GM19023 (cell line): ENCODE measurements at regions not wholly inside any gene's neighbourhood (a gene's known extent, or its start where the extent isn't known, plus 50 kb on each side); places are given as distances from the start of the nearest gene placed in this dataset.

ENCODE experiments used
- ATAC-seq: cut with Tn5 transposase; IDR thresholded peaks from one replicate; pipeline ENCODE4 v1.9.1; 2021; ENCODE audit warnings: mild to moderate bottlenecking, moderate library complexity; ENCODE audit not compliant: unreplicated experiment

GRCh38 chr10:2982146-2982545 lies 85.2 kb upstream of the PFKP start:
- no peak for ATAC-seq

GRCh38 chr10:2981361-2981801 lies 86.0 kb upstream of the PFKP start:
- no peak for ATAC-seq

DNA sequence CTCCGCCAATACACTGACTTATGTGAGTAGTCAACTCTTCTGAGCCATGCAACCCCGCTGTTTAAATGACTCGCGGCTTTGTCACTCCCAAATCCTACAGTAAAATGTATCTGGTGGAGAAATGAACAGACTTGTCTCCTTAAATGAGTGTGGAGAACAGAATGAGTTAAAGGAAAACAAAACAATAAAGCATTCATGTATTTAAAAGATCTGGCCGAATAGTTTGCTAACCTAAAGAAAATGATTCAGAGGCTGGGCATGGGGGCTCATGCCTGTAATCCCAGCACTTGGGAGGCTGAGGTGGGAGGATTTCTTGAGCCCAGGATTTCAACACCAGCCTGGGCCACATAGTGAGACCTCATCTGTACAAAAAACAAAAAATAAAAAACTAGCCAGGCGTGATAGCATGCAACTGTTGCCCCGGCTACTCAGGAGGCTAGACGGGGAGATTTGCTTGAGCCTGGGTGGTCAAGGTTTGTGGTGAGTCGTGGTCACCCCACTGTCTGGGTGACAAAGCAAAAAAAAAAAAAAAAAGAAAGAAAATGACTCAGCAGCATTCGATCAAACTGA lies 86.5 kb upstream of the PFKP start:
- ATAC-seq = no peak

DNA sequence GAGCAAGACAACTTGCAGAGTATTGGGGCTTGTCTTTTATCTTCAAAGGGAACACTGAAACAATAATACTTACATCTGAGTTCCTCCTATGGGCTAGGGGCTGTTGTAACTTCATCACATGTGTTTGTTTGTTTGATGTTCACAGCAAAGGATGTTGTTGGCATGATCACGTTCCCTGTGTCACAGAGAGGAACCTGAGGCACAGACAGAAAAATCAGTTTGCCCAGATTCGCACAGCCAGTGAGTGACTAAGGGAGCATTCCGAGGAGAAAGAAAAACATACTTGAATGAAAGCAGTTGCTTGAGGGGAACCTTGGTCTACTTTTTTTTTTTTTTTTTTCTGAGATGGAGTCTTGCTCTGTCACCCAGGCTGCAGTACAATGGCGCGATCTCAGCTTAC lies 87.2 kb upstream of the PFKP start:
- ATAC-seq = no peak

- no peak for ATAC-seq
Measured at GRCh38 chr10:2979306-2979705, 88.0 kb upstream of the PFKP start.

GRCh38 chr10:2978574-2979273 lies 88.6 kb upstream of the PFKP start:
- ATAC-seq = no peak

DNA sequence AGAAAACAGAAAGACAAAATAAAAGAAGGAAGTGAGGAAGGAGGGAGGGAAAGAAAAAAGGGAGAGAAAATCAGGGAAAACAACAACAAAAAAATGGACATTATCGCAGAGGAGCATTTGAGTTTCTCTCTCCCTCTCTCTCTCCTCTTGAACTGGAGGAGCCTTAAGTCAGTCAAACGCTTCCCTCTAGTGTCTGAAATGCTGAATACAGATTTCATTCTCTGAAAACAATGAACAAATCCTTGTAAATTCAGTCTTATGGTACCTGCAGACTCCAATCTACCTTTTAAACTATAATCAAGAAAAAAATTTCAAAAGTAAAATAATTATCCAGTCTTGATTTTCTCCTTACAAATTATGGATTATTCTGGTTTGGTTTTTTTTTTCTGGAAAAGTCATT lies 89.2 kb upstream of the PFKP start:
- no peak for ATAC-seq

GRCh38 chr10:2974503-2975207 lies 92.7 kb upstream of the PFKP start:
- no peak for ATAC-seq

DNA sequence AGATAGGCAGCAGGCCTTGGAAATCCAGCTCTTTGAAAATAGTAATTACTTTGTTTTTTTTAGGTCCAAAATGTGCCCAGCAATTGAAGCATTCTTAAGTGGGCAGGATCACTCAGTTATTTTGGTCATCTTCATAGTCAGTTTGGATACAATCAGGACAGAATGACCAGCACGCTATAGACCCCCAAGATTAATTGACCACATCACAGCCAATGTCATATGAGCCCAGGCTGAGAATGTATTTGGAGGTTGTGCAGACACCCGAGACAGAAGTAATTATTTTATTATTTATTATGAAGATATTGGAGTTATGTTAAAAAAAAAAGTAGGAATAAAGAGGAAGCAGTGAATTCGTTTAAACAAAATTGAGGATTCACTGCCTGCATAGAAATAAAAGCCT lies 93.3 kb upstream of the PFKP start:
- ATAC-seq = no peak

GRCh38 chr10:2972810-2973209 lies 94.5 kb upstream of the PFKP start:
- no peak for ATAC-seq

- ATAC-seq = no peak
Measured at GRCh38 chr10:2972216-2972615, 95.1 kb upstream of the PFKP start.

DNA sequence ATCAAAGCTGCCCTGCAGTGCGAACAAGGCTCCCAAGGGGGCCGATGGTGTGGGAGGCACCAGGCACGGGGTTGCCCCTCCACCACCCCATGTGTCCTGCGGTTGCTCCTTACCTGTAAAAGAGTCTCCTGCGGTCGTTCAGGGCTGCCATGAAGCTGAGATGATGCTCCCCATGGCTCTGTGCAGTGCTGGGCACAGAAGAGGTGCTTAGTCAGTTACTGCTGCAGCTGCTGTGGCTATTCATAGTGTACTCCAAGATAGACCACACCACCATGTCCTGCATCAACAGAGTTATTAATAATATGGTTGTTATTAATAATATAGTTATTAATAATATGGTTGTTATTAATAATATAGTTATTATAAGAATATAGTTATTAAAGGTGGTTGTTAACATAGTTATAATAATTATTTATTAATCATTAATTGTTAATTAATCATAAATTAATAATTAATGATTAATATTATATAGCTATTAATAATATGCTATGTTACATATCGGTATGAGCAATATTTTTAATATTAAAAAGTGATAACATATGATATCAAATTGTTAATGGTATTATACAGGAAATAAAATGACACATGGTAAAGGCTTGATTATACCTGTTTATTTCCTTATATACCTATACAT lies 97.0 kb upstream of the PFKP start:
- no peak for ATAC-seq

DNA sequence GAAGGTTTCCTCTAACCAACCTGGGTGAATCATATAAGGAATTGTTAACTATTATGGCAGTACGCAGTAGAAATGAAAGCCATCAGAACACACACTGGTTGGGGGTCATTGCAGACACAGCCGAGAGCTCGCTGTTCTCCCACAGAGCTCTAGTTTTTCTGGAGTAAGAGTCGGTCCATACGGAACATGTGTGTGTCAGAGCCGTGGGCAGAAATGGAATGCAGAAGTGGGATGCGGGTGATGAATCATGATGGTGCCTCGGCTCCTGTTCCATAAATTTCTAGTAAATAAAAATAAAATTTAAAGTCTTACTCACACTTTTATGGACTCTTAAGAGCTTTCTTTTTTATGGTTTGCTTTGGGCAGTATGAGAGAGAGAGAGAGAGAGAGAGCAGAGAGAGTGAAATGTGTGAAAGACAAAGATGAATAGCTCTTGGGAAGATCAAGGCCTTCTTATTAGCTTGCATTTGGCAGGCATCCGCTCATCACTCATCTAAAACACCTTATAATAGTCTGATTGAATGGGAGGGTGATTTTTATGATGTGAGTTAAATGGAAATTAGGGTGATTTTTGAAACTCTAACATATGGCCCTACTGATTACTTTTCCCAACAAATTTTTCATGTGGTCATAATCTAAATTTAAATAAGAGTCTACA lies 98.8 kb upstream of the PFKP start:
- ATAC-seq = no peak

- ATAC-seq = no peak
Measured at GRCh38 chr10:2966134-2966533, 101.2 kb upstream of the PFKP start.

DNA sequence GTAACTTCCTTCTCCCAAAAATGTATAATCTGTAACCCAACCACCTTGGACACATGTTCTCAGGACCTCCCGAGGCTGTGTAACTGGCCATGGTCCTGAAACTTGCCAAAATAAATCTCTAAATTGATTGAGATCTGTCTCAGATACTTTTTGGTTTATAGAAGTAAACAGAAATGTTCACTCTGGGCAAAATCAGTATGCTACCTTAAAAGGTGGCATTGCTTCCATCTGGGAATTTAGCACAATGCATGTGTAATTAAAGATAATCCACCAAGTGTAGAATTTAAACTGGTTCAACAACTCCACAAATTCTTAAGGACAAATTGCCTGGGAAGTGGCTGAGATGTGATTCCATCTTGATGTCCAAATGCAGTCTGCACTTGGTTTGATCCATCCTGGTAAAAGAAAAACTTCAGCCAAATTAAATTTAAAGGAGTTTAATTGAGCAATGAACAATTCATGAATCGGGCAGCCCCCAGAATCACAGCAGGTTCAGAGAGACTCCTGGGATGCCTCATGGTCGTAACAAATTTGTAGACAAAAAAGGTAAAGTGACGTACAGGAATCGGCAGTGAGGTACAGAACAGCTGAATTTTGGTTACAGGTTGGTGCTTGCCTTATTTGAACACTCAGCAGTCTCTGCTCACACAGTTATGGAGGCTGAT lies 102.6 kb upstream of the PFKP start:
- no peak for ATAC-seq

DNA sequence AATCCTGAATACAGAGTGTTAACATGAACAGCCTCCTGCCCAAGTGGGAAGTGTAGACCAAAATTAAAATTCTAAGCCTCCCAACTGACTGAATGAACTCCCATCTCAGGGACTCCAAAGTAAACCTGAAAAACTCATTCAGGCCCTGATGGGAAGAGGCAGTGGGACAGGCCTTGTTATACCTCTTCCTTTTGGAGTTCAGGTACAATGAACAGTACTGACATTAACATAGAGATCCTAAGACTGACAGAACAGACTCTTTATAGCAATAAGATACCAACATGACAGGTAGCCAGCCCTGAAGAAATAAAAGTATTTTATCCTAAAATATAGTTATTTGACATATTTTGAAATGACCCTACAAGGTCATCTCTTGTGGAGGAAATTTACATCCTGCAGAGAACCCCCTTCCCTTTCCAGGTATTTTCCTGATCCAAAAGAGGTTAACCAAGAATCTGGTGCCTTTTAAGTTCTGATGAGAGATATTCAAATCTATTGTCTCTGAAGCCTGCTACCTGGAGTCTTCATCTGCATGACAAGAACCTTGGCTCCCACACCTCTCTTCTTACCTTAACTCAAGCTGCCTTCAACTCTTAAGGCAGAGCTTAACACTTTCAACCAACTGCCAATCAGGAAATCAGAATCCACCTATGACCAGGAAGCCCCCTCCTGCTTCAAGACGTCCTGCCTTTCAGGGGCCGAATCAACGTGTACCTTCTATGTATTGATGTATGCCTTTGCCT lies 103.3 kb upstream of the PFKP start:
- ATAC-seq = no peak

DNA sequence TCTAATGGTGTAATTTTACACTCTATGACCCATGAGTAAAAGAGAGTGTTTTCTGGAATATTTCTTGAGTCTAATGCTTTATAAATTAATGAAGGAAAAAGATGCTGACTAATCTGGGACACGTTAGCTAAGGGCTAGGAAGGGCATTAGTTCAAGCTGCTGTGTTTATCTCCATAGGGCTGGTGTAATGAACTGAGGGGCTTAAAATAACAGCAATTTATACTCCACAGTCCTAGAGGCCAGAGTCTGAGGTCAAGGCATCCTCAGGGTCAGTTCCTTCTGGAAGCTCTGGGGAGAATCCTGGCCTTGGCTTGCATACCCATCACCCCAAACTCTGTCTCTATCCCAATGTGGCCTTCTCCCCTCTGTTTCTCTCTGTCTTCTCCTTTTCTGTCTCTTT lies 105.2 kb upstream of the PFKP start:
- no peak for ATAC-seq

DNA sequence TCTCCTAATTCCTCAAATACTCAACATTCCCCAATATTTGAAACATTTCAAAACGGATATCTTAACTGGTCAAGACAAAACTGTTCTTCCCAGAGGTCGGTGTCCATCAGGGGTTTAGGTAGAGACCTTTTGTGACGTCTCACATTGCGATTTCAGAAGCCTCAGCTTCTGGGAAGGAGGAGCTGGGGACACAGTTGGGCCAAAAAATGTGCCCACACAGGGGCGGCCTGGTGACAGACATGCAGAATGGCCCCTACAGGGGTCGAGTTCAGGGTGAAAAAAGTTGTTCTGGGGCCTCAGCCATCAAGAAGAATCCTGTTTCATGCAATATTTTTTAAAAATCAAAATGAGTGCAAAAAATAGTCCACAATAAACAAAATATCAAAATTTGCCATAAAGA lies 108.7 kb upstream of the PFKP start:
- no peak for ATAC-seq

DNA sequence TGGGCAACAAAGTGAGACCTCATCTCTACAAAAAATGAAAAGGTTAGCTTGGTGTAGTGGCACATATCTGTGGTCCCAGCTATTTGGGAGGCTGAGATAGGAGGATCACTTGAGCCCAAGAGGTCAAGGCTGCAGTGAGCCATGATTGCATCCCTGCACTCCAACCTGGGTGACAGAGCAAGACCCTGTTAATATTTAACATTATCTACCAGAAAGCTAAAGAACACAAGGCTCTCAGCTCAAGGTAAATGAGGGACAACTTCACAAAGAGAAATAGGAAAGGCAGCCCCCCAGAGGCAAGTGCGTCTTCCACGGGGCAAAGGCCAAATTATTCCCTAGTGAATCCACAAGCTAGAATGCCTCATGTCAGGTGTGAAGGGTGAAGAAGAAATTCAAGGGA lies 109.6 kb upstream of the PFKP start:
- no peak for ATAC-seq

GRCh38 chr10:2955064-2955463 lies 112.3 kb upstream of the PFKP start:
- ATAC-seq = no peak
